Posterior cingulate gyrus (tissue), 11 donors: ENCODE measurements at regions not wholly inside any gene's neighbourhood (a gene's known extent, or its start where the extent isn't known, plus 50 kb on each side); places are given as distances from the start of the nearest gene placed in this dataset.

Experiments
- DNase-seq, 10 donors: peaks; one replicate each; pipeline versions ENCODE4 v3.0.0 to v3.0.0-alpha.2; 2020 to 2021; ENCODE audit warnings: mixed read lengths in 3 of 10
- intact Hi-C: fragments of 100-400 bp; cut with DNase I; formaldehyde crosslinking; loops from one replicate; pipeline ENCODE4 v1.15.1; 2023

DNA sequence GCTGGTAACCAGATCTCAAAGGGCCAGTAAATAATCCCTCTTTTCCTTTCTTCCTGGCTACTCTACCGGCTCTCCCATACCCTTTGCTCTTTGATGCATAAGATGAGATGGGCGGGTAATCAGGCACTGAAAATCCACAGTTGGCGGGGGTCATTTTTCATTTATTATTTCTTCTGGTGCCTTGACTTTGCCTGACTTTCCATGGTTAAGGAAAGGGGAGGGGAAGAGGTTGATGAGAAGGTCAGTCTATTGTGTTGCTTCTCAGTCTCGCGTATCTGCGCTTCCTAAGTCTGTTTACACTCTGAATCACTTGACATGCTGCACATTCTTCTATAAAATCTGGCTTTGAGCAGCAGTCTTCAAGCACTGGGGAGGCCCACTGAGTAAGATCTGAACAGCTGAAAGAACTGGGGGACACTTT, 121.1 kb upstream of the HDGFL1 start:
- no peak for DNase-seq
- intact Hi-C loops: no loop called here

DNA sequence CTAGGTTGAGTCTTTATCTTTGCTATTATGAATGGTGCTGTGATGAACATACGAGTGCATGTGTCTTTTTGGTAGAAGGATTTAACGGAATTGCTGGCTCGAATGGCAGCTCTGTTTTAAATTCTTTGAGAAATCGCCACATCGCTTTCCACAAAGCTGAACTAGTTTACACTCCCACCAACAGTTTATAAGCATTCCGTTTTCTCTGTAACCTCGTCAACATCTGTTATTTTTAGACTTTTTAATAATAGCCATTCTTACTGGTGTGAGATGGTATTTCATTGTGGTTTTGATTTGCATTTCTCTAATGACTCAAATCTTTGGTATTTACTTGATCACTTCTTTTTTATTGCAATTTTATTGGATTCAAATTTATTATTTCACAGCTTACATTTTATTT, 117.4 kb upstream of the HDGFL1 start:
- intact Hi-C loops: no loop called here
- DNase-seq: no peak

DNA sequence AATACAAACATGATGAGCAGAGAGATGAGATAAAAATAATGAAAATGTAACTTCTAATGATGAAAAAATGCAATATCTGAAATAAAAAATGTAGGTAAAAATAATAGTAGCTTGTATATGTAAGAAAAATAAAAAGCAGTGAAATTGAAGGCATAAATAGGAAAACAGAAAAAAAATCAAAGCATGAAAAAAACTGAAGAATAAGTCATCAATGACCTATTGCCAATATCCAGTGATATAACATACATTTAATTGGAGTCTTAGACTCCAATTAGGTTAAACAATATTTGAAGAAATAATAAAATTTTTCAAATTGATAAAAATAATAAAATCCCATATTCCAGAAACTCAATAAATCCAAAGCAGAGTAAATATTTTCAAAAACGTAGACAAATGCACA, 114.0 kb upstream of the HDGFL1 start:
- intact Hi-C loops: no loop called here
- DNase-seq: no peak

DNA sequence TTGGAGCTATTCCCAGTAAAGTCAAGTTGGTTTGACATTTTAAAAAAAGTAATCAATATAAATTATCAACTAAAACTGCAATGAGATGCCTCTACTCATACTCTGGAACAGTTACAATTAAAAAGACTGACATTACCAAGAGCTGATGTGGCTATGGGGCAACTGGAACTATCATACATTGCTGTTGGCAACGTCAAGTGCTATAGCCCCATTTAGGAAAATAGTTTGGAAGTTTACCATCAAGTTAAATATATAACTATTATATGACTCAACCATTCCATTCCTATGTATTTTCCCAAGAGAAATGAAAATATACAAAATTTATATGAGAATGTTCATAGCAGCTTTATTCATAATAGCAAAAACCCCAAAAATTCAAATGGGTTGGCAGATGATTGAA, 111.4 kb upstream of the HDGFL1 start:
- DNase-seq: no peak
- intact Hi-C loops: no loop called here

DNA sequence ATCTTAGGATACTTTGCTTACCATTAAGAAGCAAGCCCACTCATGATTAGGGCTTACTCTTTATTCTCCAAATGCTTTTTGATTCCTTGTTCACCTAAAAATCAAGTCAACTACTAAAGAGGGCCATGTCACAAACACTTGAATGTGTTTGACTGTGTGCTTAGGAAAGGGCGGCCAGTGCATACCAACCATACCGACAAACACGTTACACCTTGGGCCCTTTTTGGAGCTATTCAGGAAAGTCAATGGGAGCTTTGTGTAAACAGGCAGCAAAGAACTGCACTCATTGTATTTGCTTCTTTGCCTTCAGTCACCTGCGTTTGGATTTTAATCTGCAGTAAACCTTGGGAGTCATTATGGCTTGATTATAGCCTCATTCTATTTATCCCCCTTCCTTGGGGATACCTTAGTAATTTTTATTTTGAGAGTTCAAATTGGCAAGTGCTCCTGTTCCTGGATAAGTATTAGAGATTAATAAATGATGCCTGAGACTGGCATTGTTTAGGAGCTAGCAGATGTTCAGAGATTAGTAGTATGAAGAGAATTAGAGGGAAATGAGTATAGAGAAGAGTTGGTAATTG, 102.6 kb upstream of the HDGFL1 start:
- intact Hi-C loops: no loop called here
- no peak for DNase-seq

DNA sequence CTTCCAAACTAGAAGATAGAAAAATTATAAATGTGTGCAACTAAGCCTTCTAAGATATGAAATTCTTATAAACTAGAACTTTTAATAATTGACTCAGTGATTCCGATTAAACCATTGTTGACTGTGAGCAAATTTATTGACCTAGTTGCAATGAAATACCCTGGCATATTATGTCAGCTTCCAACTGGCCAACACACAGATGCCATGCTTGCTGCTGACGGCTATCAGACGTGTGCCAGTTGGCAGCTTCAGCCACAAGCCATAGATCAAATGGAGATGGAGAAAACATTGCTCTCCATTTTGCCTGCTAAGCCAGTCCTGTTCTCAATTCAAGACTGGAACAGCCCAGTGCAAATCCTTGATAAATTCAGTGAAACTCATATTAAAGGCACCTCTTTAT, 101.7 kb upstream of the HDGFL1 start:
- intact Hi-C loops: no loop called here
- DNase-seq: no peak

DNA sequence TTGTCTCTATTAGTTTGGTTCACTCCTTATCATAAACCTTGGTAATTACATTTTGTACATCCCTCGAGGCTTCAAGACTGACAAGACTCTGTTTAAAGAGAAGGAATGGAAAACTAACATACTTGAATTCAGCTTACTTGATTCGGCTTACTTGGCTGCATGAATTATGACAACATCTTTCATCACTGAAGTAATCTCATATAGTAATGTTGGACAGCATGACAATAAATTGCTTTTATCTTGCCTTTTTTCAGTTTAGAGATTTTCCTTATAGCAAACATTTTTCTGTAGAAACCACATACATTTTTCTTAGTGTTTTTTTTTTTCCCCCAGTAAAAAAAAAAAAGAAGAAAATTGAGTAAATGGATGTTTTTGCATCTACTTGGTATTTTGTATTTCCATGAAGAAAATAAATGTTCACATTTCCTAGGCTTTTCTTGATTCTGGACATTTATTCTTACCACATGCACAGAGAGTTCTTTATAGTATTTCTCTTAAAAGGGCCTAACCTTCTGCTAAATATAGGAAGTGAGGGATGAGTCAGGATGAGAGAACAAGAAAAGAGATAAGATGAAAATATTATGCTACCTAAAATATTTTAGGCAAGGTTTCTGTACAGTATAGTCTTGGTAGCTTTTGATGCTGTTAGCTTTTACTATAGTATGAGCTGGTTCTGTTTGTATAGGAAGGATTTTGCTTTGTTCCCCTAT, 101.0 kb upstream of the HDGFL1 start:
- intact Hi-C loops: no loop called here
- no peak for DNase-seq

DNA sequence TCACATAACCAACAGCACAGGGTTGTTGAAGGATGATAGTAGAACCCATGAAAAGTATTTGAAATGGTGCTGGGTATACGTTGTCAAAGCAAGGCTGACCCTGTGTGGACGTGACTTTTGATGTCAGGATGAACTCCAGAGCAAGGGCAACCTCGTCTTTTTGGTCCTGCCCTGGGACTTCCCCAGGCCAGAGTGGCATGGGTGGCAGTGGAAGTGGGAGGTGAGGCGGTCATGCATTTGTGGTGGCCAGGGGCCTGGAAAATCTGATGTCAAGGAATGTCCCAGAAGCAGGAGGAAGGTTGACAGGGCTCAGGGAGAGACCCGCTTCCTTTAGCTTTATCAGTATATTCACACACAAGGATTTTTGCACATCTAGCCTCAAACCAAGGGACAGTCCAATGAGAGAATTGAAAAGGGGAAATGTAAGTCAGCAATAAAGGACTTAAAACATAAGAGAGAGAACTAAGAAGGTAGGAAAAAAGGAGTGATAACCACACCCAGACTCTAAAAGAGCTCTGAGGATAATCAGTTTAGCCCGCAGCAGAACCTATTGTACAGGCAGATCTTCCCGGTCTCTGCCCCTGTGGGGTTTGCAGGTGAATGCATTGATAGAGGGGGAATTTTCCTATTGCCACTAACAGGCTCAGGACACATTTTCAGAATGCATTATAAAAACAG, 98.8 kb upstream of the HDGFL1 start:
- intact Hi-C loops: no loop called here
- no peak for DNase-seq

DNA sequence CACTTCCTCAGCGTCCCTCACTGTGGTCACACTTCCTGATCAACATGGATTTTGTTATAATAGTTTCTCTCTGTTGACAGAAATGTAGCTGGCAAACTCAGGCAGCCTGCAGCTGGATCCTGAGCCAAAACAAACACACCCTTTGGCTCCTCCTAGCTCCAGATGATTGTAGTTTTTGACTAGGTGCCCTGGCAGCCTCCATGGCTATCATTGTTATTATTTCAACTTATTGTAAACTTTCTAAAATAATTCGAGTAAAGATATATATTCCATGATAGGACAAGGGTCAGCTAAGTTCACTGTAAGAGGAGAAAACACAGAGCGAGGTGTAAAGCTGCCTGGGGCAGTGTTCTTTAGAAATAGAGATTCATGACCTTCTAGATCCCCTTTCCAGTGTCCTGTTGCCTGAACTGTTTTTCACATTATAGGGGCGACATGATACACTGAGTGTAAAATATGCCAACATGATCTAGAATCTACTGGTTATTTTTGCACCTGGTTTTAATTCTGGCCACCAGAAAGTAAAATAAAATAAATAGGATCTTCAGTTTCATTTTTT, 98.2 kb upstream of the HDGFL1 start:
- DNase-seq: no peak
- intact Hi-C loops: no loop called here

DNA sequence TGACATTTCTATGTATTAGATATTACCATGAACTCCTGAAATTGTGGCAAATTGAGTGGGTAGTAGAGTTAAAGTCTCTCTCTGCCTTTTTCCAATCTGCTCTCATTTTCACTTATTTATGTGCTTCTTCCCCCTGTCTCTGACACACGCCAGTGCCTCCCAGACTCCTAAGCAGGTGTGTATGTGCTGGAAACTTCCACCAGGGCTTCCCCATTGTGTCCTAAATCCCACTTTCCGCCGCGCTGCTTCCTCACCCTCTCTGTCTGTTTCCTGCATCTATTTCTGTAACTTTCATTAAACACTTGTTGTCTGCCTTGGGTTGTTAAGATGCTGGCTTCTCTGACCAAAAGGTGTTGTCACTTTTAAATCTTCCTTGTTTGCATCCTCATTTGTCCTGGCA, 97.6 kb upstream of the HDGFL1 start:
- no peak for DNase-seq
- intact Hi-C loops: no loop called here

DNA sequence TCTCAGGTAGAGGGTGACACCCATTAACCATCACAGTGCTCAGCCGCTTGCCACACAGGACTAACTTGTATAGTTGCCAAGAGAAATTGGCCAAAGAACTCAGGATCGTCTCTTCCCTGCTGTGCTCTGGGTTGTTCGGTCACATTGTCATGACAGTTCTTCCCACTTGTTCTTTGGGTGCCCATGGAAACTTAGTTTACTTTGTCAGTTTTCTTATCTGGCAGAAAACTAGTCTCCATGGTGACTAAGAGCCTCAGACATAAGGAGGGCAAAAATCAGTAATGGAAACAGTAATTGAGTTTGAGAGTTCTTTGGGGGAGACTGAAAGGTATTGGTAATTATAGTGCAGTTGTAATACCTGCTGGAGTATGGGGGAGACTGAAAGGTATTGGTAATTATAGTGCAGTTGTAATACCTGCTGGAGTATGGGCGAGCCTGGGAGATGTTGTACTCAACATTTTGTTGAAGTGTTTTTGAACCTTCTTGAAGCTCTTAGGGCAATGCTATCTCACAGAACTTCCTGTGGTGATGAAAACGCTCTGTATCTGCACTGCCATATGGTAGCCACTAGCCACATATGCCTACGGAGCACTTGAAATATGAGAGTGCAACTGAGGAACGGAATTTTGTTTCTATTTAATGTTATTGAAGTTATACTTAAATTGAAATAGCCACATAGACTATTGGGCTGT, 95.2 kb upstream of the HDGFL1 start:
- DNase-seq: no peak
- intact Hi-C loops: no loop called here

DNA sequence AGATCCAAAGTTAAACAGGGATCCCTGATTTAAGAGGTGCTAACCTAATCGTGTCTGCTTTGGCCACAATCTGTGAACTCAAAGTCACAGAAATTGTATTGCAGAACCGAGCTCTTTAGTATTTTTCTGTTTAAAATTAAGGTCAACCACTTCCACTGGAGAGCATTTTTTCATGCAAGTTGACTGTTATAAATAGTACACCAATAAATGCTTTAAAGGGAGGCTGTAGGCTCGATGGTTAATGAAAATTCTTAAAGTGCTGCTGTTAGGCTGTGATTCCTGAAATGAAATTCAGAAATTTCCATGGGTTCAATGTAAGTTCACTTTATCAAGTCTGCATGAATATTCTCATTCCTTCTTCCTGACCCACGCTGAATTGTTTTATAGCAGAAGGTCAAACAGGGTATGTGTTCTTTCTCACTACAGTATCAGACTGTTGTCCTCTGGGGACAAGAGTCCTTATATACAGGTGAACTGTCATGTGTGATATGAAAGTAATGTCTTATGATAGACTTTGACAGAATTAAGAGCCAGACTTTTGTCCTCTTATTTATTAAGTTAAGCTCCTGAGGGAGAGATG, 92.5 kb upstream of the HDGFL1 start:
- intact Hi-C loops: no loop called here
- no peak for DNase-seq

DNA sequence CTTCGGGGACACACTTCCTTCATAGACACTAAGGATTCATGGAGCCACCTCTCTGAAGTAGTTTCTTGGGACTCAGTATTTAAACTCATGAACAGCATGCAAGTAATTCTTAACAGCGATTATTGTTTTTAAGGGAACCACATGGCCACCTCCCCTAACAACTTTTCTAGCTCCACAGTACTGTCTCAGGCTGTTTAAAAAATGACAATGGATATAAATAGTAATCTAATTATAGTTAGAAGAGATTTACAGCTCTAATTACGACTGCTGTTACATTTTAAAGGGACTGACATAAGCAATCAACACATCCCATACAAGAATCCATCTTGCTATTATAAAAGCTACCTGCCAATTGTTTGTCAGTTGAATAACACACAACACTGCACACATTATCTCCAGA, 72.1 kb upstream of the HDGFL1 start:
- no peak for DNase-seq
- intact Hi-C loops: no loop called here

DNA sequence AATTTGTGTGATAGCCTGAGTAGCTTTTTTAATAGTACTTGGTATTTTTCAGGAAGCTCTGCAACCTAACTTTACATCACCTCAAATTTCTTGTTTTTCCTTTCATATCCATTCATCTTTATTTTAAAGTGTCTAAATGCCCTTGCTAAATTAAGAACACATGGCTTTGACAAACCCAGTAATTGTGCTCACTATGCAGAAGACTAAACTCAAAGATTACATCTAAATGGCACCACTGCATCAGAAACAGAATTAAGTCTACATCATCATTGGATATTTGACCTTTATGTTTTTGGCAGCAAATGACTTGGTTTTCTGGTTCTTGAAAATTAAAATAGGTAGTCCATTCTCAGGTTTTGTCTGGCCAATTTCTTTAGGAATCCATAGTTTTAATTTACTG, 69.6 kb upstream of the HDGFL1 start:
- DNase-seq: no peak
- intact Hi-C loops: no loop called here

DNA sequence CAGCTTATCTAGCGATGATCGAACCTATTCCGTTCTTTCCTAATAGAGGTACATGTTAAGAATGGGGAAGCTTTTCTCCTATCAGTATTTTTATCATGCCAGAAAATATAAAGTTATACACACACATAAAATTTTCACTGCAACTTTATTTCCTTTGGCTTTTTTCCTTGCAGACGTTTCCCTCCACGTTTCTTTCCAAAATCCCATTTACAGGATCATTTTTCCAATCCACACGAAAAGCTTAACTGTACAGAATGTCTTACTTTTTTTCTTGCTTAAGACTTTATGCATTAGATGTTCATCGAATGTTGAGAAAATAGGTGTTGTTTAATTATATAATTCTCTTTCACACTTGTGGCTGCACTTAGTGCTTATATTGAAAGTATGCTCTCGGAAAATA, 62.9 kb upstream of the HDGFL1 start:
- intact Hi-C loops: no loop called here
- DNase-seq: no peak

DNA sequence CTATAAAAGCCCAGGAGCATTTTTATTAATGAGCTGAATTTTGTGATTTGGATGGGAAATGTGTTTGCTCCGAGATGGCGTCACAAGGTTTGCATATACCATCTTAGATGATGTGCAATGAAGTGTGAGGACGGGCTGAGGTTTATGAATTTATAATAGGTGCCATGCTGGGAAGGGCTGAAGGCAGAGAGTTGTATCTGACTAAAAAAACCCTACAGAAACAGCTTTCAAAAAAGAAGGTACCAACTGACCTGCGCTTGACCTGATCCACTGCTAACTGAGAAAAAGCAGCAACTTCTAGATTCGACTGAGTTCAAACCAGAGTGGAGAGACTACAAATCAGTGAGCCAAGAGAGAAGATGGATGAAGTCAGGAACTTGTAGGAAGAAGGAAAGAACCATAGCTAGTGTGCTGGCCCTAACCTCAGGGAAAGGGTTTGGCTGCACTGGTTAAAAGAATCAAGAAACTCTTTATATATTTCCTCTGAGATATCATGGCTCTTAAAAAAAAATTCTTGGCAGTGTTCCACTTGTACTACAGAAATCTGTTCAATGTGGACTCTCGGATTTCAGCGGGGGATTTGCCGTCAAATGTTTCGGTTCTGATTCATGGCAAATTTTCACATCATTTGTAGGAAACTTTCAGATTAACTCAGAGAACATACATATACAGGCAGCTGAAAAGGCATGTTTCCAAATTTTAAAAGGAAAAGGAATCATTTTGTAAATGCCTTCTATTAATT, 56.5 kb upstream of the HDGFL1 start:
- no peak for DNase-seq
- intact Hi-C loops: no loop called here

DNA sequence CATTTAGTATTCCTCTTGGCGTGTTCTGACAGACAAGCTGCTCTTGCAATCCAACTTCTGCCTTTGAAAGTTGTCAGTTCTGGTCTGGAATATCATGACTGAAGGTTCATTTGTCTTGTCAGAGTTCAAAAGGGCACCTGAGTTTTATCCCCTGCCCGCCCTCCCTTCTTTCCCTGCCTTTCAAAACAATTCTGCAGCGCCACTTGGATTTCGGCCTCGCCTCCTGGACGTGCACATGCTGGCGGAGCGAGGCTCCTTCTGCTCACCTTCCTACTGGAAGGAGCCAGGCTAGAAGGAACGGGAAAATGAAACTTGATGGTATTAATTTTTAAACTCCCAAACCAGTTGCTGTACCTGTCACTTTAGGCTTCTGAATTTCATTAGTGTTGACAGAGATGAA, 55.7 kb upstream of the HDGFL1 start:
- intact Hi-C loops: no loop called here
- DNase-seq: peak in 1 of 10 donors; percentile 19

DNA sequence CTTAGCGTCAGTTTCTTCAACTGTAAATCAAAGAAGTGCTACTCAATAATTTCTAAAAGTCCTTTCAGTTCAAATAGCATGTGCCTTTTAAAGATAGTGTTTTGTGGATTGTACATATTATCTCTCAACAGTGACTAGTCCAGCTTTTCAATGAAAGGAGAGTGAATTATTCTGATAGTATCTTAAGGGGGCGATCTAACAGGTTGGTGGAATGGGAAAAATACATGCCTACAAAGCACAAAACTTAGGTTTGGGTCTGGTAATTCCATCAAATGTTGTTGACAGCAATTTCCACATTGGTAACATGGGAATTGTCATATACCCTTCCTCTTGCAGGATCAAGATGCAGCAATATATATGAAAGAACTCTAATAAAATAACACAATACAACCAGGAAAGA, 50.1 kb upstream of the HDGFL1 start:
- no peak for DNase-seq
- intact Hi-C loops: no loop called here
